H9 (cell line): ENCODE measurements at regions not wholly inside any gene's neighbourhood (a gene's known extent, or its start where the extent isn't known, plus 50 kb on each side); places are given as distances from the start of the nearest gene placed in this dataset.

ENCODE experiments used
- DNase-seq: peaks from one replicate; pipeline ENCODE4 v3.0.0-alpha.2; 2017
- H2AFZ ChIP-seq: one replicate; pipeline ENCODE4 v1.6.1; 2013; ENCODE audit warnings: mild to moderate bottlenecking, low read length, control low read depth, moderate library complexity
- H2AK5ac ChIP-seq: 2 replicates; pipeline ENCODE4 v1.6.1; 2013; ENCODE audit warnings: low read length, control low read depth, mixed read lengths; ENCODE audit not compliant: insufficient read length
- H2BK120ac ChIP-seq: one replicate; pipeline ENCODE4 v1.6.1; 2013; ENCODE audit warnings: low read depth, mild to moderate bottlenecking, low read length, control low read depth, inconsistent platforms; ENCODE audit not compliant: poor library complexity, severe bottlenecking
- H2BK12ac ChIP-seq: 2 replicates; pipeline ENCODE4 v1.6.1; 2013; ENCODE audit warnings: low read length, control low read depth, mixed read lengths, low read depth; ENCODE audit not compliant: insufficient read length
- H2BK15ac ChIP-seq: 2 replicates; pipeline ENCODE4 v1.6.1; 2013; ENCODE audit warnings: low read depth, low read length, control low read depth
- H2BK20ac ChIP-seq: one replicate; pipeline ENCODE4 v1.6.1; 2013; ENCODE audit warnings: low read depth, mild to moderate bottlenecking, low read length, control low read depth, inconsistent platforms; ENCODE audit not compliant: poor library complexity, severe bottlenecking
- H2BK5ac ChIP-seq: 2 replicates; pipeline ENCODE4 v1.6.1; 2013; ENCODE audit warnings: low read length, control low read depth, mixed read lengths; ENCODE audit not compliant: insufficient read length
- H3K14ac ChIP-seq: 2 replicates; pipeline ENCODE4 v1.6.1; 2013; ENCODE audit warnings: low read length, control low read depth; ENCODE audit not compliant: insufficient read depth
- H3K18ac ChIP-seq: 2 replicates; pipeline ENCODE4 v1.6.1; 2013; ENCODE audit warnings: low read depth, mild to moderate bottlenecking, mixed read lengths, low read length, control low read depth; ENCODE audit not compliant: insufficient read length
- H3K23ac ChIP-seq: 2 replicates; pipeline ENCODE4 v1.6.1; 2013; ENCODE audit warnings: low read length, control low read depth, mixed read lengths, low read depth; ENCODE audit not compliant: insufficient read length
- H3K23me2 ChIP-seq: 2 replicates; pipeline ENCODE4 v1.6.1; 2013; ENCODE audit warnings: low read depth, mild to moderate bottlenecking, mixed read lengths, low read length, control low read depth; ENCODE audit not compliant: insufficient read length, poor library complexity, severe bottlenecking
- H3K27ac ChIP-seq: 2 replicates; pipeline ENCODE4 v1.5.1; 2013; ENCODE audit warnings: low read length, control low read depth, mixed read lengths, low read depth; ENCODE audit not compliant: insufficient read length
- H3K27me3 ChIP-seq: 2 replicates; pipeline ENCODE4 v1.6.1; 2013; ENCODE audit warnings: low read length, control low read depth, inconsistent platforms; ENCODE audit not compliant: insufficient read depth
- H3K4ac ChIP-seq: 2 replicates; pipeline ENCODE4 v1.6.1; 2013; ENCODE audit warnings: low read depth, mild to moderate bottlenecking, control low read depth, inconsistent platforms, low read length, moderate library complexity
- H3K4me1 ChIP-seq: 2 replicates; pipeline ENCODE4 v1.6.1; 2013; ENCODE audit warnings: low read length, control low read depth, inconsistent platforms; ENCODE audit not compliant: insufficient read depth
- H3K4me2 ChIP-seq: 2 replicates; pipeline ENCODE4 v1.6.1; 2013; ENCODE audit warnings: low read length, control low read depth, mixed read lengths; ENCODE audit not compliant: insufficient read length, insufficient read depth
- H3K56ac ChIP-seq: 2 replicates; pipeline ENCODE4 v1.6.1; 2013; ENCODE audit warnings: low read depth, mild to moderate bottlenecking, mixed read lengths, low read length, control low read depth; ENCODE audit not compliant: insufficient read length
- H3K79me1 ChIP-seq: 2 replicates; pipeline ENCODE4 v1.6.1; 2013; ENCODE audit warnings: low read depth, mild to moderate bottlenecking, moderate library complexity, low read length, control low read depth, inconsistent platforms; ENCODE audit not compliant: insufficient read depth, poor library complexity, severe bottlenecking
- H3K79me2 ChIP-seq: 2 replicates; pipeline ENCODE4 v1.6.1; 2013; ENCODE audit warnings: low read length, control low read depth, inconsistent platforms; ENCODE audit not compliant: insufficient read depth
- H3K9ac ChIP-seq: 2 replicates; pipeline ENCODE4 v1.6.1; 2013; ENCODE audit warnings: low read length, control low read depth, mixed read lengths; ENCODE audit not compliant: insufficient read length; ENCODE audit errors: extremely low read depth
- H3K9me3 ChIP-seq: one replicate; pipeline ENCODE4 v1.6.1; 2013; ENCODE audit warnings: low read depth, low read length, inconsistent platforms; ENCODE audit not compliant: control insufficient read depth
- H3T11ph ChIP-seq: one replicate; pipeline ENCODE4 v1.6.1; 2013; ENCODE audit warnings: mild to moderate bottlenecking, low read length, control low read depth, inconsistent platforms
- H4K20me1 ChIP-seq: one replicate; pipeline ENCODE4 v1.6.1; 2013; ENCODE audit not compliant: control insufficient read depth, insufficient read length, insufficient read depth
- H4K5ac ChIP-seq: 2 replicates; pipeline ENCODE4 v1.6.1; 2013; ENCODE audit warnings: low read depth, mild to moderate bottlenecking, mixed read lengths, low read length, control low read depth; ENCODE audit not compliant: insufficient read length
- H4K8ac ChIP-seq: replicated peaks from 2 replicates; pipeline ENCODE4 v1.6.1; 2013; ENCODE audit warnings: low read length, control low read depth, mixed read lengths, low read depth; ENCODE audit not compliant: insufficient read length
- H4K91ac ChIP-seq: 2 replicates; pipeline ENCODE4 v1.6.1; 2013; ENCODE audit warnings: low read depth, mild to moderate bottlenecking, moderate library complexity, mixed read lengths, low read length, control low read depth; ENCODE audit not compliant: insufficient read length
- H3K27ac Mint-ChIP-seq, 3 experiments: 2 replicates in 2 of 3; 3 replicates in 1 of 3; pipeline ENCODE4 v1.8.0; 2020 to 2021; ENCODE audit warnings: mixed read lengths in 3 of 3, mild to moderate bottlenecking in 1 of 3, moderate library complexity in 1 of 3
- H3K27me3 Mint-ChIP-seq: 2 replicates; pipeline ENCODE4 v1.8.0; 2021; ENCODE audit warnings: low read depth, mild to moderate bottlenecking, moderate library complexity, mixed read lengths
- H3K36me3 Mint-ChIP-seq, 3 experiments: 2 replicates in 2 of 3; 3 replicates in 1 of 3; pipeline ENCODE4 v1.8.0; 2020 to 2021; ENCODE audit warnings: low read depth in 3 of 3, mixed read lengths in 3 of 3; ENCODE audit not compliant: insufficient read depth in 1 of 3
- H3K4me1 Mint-ChIP-seq, 2 experiments: 2 replicates each; pipeline ENCODE4 v1.8.0; 2020; ENCODE audit warnings: mixed read lengths in 2 of 2
- H3K4me3 Mint-ChIP-seq, 2 experiments: 2 replicates in 1 of 2; 3 replicates in 1 of 2; pipeline ENCODE4 v1.8.0; 2020 to 2021; ENCODE audit warnings: mild to moderate bottlenecking in 2 of 2, mixed read lengths in 2 of 2, moderate library complexity in 1 of 2
- H3K9me3 Mint-ChIP-seq, 2 experiments: 2 replicates in 1 of 2; 3 replicates in 1 of 2; pipeline ENCODE4 v1.8.0; 2020; ENCODE audit warnings: mild to moderate bottlenecking in 2 of 2, mixed read lengths in 2 of 2, moderate library complexity in 1 of 2
- CTCF ChIP-seq: fragments of 200-600 bp; sonication (generic); conservative IDR thresholded peaks from 3 replicates; pipeline ENCODE4 v1.8.0; 2021; ENCODE audit warnings: antibody characterized with exemption, mild to moderate bottlenecking
- WGBS: extraction: QIAGEN DNeasy Blood & Tissue Kit; methylation state at CpG from one replicate; pipeline ENCODE4 v1.1.7; 2013; ENCODE audit warnings: missing lambda C conversion rate, low lambda C conversion rate, mixed read lengths; ENCODE audit not compliant: insufficient read length; ENCODE audit errors: extremely low coverage; 5-methylcytosine and 5-hydroxymethylcytosine counted together

DNA sequence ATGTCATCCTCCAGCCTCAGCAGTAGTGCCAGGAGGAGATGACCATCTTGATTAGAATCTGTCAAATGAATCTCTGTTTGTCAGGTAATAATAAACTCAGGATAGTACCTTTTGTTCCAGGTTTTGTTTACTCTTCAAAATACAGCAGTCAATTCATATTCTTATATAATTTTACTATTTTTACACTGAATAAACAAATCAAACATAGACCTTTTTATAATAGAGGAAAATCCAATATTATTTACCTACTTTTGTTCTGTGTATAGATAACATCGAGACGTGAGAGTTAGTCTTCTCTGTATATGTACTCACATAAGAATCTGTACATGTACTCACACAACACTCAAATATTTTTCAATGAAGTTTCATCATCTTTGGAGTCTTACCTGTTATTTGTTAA, 365.4 kb upstream of the EPHA5 start:
- no peaks in the 10 kb centered on the region for H3K27me3 Mint-ChIP-seq
- Histone ChIP-seq H3T11ph (no peak overlapping the region), H4K91ac (no peak overlapping the region), H3K18ac (no peak overlapping the region), H3K56ac (no peak overlapping the region), H3K14ac (no peak overlapping the region), H4K8ac (no peak overlapping the region), H4K5ac (no peak overlapping the region), H3K23me2 (no peaks in the 10 kb centered on the region), H2AK5ac (no peak overlapping the region), H3K4me1 (no peaks in the 10 kb centered on the region), H2AFZ (no peak overlapping the region), H2BK15ac (no peak overlapping the region), H3K9ac (no peak overlapping the region), H3K27me3 (no peaks in the 10 kb centered on the region), H3K79me2 (no peaks in the 10 kb centered on the region), H3K27ac (no peak overlapping the region), H3K23ac (no peak overlapping the region), H3K4me2 (no peak overlapping the region), H2BK120ac (no peak overlapping the region), H3K9me3 (no peaks in the 10 kb centered on the region), H3K79me1 (no peaks in the 10 kb centered on the region), H2BK20ac (no peak overlapping the region), H2BK5ac (no peak overlapping the region), H3K4ac (no peak overlapping the region), H4K20me1 (no peaks in the 10 kb centered on the region), H2BK12ac (no peak overlapping the region)
- WGBS = no CpG with 5 or more reads among the region's 2 CpGs
- no peaks in the 10 kb centered on the region for H3K36me3 Mint-ChIP-seq
- H3K4me3 Mint-ChIP-seq = no peak overlapping the region
- no peak for DNase-seq
- peaks cover 8 to 11% of the 10 kb centered on the region in 2 experiments for H3K4me1 Mint-ChIP-seq
- TF ChIP-seq CTCF = no peak
- no peak overlapping the region for H3K27ac Mint-ChIP-seq
- H3K9me3 Mint-ChIP-seq = peaks cover 0 to 2% of the 10 kb centered on the region in 2 experiments; a peak in 2 of 5 replicates
